H1 (cell line): ENCODE measurements at regions not wholly inside any gene's neighbourhood (a gene's known extent, or its start where the extent isn't known, plus 50 kb on each side); places are given as distances from the start of the nearest gene placed in this dataset.

Experiments used
- BRCA1 ChIP-seq: IDR thresholded peaks from 2 replicates; pipeline ENCODE4 v1.6.1; 2012; ENCODE audit warnings: low read depth, low read length, improper control_type of control experiment
- CREB1 ChIP-seq: IDR thresholded peaks from 2 replicates; pipeline ENCODE4 v1.6.1; 2012; ENCODE audit warnings: inconsistent platforms
- EZH2 ChIP-seq: fragments of 200-600 bp; sonication (generic); IDR thresholded peaks from 2 replicates; pipeline ENCODE4 v1.7.1; 2012; ENCODE audit warnings: low read depth, mild to moderate bottlenecking, moderate library complexity, low read length, inconsistent platforms; ENCODE audit not compliant: severe bottlenecking
- FOSL1 ChIP-seq: IDR thresholded peaks from 2 replicates; pipeline ENCODE4 v1.6.1; 2011; ENCODE audit warnings: mild to moderate bottlenecking, low read depth, low read length, moderate library complexity; ENCODE audit not compliant: insufficient read depth
- KDM1A ChIP-seq: fragments of 200-600, 300-600 bp; sonication (generic); IDR thresholded peaks from 2 replicates; pipeline ENCODE4 v1.7.1; 2016; ENCODE audit warnings: mild to moderate bottlenecking, low read length, borderline replicate concordance
- RAD21 ChIP-seq, 2 experiments: IDR thresholded peaks in 1 of 2; conservative IDR thresholded peaks in 1 of 2; 2 replicates each; pipeline ENCODE4 v1.6.1; 2011; ENCODE audit warnings: low read depth in 2 of 2, low read length in 2 of 2, improper control_type of control experiment in 1 of 2, inconsistent platforms in 1 of 2, mild to moderate bottlenecking in 1 of 2, moderate library complexity in 1 of 2
- RNF2 ChIP-seq: fragments of 200-900, 300-1000 bp; sonication (generic); IDR thresholded peaks from 2 replicates; pipeline ENCODE4 v1.7.1; 2016; ENCODE audit warnings: borderline replicate concordance, low read depth, mild to moderate bottlenecking, antibody characterized with exemption, low read length; ENCODE audit not compliant: poor library complexity, severe bottlenecking; ENCODE audit errors: missing control alignments
- TEAD4 ChIP-seq: IDR thresholded peaks from 2 replicates; pipeline ENCODE4 v1.6.1; 2012; ENCODE audit warnings: low read depth, low read length, inconsistent platforms, mixed read lengths

DNA sequence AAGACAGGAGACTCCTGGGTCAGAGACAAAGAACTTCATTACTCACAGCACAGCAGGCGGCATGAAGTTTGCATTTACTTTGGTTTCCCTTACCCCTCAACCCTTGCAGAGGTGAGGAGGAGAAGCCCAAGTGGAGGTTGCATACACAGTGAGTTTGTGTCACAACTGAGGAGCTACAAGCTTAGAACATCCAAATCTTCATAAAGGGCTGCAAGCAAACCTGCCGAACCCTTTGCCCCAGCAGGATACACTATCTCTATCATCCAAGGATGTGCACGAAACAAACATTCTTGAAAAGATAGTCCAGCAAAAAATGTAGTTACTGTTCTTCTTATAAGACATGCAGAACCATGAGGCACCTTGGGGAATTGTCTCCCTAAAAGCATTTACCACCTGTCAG lies 493.5 kb downstream of the SETD4 start (continued):
- no peak for TF ChIP-seq RAD21 (IDR thresholded peaks at IDR 0.05 in 1 of 2, conservative IDR thresholded peaks at IDR 0.05 in 1 of 2; ENCODE audit: low read depth in 2 of 2, low read length in 2 of 2)
- TF ChIP-seq EZH2, result no peak
- no peak for TF ChIP-seq TEAD4
- no peak for TF ChIP-seq KDM1A
- no peak for TF ChIP-seq CREB1
- no peak for TF ChIP-seq BRCA1
- TF ChIP-seq FOSL1, result no peak
- no peak for TF ChIP-seq RNF2
